CD4-positive, alpha-beta T cell treated with Interleukin-2 at 100 ng/mL for 4 hours (primary cell): ENCODE measurements at regions not wholly inside any gene's neighbourhood (a gene's known extent, or its start where the extent isn't known, plus 50 kb on each side); places are given as distances from the start of the nearest gene placed in this dataset.
"Not testable (repeated sequence)": the region's sequence is repeated elsewhere in the genome, so short reads cannot be mapped to it uniquely, and the experiment has no call there.

Experiments
- DNase-seq: peaks from one replicate; pipeline ENCODE4 v3.0.0-alpha.2; 2020; ENCODE audit warnings: low spot score

DNA sequence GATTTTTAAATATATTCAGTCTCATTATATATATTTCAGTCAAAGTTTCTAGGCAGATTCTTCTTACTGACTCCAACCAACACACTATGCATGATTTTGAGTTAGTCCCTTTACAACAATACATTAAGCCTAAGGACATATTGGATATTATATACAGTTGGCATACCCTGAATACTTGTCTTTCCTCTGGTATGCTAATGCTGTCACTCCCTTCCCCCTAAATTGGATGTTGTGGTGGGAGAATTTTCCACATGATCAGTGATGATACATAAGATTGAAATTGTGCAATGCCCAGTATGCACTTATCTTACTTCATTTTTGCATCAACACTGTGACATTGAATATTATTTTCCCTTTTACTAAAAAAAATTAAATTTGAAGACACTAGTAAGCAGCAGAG is 935.2 kb downstream of the PCDH7 start:
- no peak for DNase-seq

- no peak for DNase-seq
These were observed 937.8 kb downstream of the PCDH7 start for GRCh38 chr4:31657859-31658570.

DNA sequence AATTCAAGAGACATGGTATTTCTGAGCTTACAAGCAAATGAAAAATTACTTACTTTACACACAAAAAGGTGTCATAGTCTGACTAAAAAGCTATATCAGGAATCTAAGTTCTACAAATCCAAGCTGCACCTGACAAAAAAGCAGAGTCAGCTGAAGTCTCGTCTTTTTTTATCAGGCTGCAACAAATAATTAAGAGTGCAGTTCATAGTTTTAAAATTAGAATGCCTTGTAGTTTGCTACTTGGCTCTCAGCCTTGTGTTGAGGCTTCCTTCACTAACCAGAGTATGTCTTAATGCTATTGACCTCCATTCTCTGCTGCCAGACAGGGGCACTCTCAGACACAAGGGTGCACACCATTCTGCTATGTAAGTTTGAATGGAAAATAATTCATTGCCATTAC is 940.7 kb downstream of the PCDH7 start:
- DNase-seq = no peak

GRCh38 chr4:31662951-31663350 is 942.8 kb downstream of the PCDH7 start:
- no peak for DNase-seq

DNA sequence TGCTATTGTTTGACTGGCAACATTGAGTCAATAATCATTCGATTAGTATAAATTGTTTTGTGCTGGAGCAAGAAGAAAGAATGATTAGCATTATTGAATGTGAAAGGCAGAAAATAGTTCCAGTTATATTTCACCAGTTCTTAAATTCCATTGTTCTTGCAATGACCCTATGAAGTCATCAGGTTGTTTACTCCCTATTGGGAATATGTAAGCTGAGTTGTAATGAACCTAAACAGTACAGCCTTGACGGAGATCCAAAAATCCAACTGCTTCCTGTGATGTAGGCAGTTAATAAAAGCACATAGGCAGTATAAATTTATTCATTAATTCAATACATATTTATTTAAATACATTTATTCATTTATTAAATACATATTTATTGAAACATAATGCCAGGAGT is 947.5 kb downstream of the PCDH7 start:
- no peak for DNase-seq

- DNase-seq = no peak
These were observed 954.3 kb downstream of the PCDH7 start for GRCh38 chr4:31674313-31674947.

GRCh38 chr4:31678356-31678755 is 958.2 kb downstream of the PCDH7 start:
- DNase-seq = no peak

- DNase-seq = no peak
These were observed 962.6 kb downstream of the PCDH7 start for GRCh38 chr4:31682796-31683195.

DNA sequence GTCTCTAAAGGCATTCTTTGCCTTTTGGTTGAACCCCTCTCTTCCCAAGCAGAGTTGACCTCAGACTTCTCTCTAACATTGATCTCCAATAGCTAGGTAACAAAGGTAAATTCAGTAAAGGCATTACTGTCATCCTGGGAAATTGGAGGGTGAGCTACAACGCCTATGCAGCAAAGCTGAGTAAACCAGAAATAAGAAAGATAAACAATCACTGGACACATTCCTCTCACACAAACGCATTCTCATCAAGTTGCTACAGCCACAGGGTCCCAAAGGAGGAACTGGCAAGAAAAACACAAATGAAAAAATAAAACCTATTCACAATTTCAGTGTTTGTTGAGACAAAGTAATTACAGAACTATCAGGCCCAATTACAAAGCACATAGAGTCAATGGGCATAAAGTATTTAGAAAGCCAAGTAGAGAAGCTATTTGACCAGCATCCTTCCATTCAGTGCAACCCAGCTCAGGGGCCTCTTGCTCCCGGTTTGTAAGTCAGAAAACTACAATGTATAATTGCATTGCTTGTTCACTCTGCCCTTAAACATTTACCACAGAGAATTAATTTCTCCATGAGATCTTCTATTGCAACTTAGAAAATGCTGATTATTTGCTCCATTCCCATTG is 967.7 kb downstream of the PCDH7 start:
- no peak for DNase-seq

GRCh38 chr4:31692399-31692940 is 972.3 kb downstream of the PCDH7 start:
- no peak for DNase-seq

DNA sequence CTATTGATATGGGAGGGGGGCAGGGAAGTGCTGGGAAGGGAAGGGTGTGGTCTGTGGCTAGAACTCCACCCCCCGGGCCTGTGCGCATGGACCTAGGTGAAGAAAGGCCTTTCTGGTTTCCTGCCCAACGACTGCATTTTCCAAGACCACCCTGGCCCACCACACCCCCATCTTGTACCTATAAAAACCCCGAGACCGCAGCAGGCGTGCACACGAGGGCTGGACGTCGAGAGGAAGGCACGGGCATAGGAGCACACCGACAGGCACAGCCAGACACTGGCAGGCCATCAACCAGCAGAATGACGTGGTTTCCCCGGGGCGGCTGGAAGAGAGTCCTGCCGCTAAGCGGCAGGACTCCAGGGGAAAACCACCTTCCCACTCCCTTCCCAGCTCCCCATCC is 981.1 kb downstream of the PCDH7 start:
- no peak for DNase-seq

DNA sequence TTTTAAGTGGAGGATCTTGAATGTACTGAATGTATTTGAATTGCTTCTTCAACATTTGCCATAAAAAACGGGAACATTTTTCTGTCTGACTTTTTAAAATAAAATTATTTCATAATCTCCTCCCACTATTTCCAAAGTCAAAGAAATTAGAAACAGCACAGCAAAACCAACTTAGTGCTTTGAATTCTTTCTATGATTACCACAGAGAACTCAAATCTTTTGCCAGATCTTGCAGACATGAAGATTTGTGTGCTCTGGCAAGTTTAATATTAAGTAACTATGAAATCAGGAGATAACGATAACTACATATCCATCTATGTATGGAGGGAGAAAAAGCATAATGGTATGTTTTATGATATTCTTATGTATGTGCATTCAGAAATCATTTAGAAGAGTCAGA is 982.2 kb downstream of the PCDH7 start:
- DNase-seq = no peak

- DNase-seq = no peak
These were observed 994.1 kb downstream of the PCDH7 start for GRCh38 chr4:31714238-31714637.

DNA sequence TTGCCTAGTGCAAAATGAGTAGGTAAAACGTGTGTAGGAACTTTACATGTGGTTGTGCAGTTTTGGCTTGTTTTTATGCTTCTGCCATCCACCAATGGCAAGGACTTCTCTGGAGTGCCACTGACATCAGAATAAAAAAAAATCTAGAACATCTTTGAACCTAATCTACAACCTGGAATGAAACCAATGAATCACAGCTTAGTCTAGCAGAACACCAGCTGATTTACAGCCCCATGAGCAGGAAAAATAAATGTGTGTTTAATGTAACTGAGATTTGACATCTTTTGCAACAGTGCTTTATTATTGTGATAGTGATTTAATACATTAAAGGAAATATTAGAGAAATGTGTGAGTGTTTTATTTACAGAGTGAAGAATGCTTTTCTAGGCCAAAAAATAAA is 995.1 kb downstream of the PCDH7 start:
- DNase-seq = no peak

- no peak for DNase-seq
These were observed 1006.9 kb downstream of the PCDH7 start for GRCh38 chr4:31727030-31727429.

DNA sequence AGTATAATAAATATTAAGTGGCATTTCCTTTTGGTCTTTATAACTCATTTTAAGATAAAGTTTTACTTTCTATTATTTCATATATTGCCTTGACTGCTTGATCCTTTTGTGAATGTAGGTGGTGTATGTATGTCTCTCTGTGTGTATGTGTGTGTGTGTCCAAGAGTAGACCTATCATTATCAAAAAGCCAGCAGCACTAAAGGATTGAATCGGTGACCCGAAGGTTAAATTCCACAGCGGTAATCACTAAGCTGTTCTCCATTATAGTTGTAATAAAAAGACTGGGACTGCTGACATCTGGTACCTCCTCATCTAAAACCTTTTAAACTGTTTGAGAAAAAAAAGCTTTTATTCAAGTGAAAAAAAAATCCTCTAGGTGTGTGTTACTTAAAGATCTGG is 1014.8 kb downstream of the PCDH7 start:
- DNase-seq = no peak

- DNase-seq = no peak
These were observed 1017.2 kb downstream of the PCDH7 start for GRCh38 chr4:31737419-31737818.

DNA sequence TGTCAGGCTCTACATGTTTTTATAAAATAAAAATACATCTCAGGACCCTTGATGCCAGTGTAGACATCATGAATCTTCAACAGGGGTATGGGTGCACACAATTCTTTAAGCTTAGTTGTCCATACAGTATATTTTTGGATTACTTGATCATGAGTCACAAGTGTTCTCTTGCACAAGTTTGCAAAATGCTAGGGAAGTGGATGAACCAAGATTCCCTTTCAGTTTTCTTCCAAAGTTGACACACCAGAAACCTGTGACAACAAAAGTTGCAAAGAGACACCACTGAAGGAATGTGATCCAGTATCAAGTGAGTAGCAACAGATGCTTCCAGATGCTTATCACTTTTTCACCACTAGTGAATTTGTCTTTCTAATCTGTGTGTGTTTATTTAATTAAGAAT is 1021.2 kb downstream of the PCDH7 start:
- DNase-seq = no peak

- DNase-seq = no peak
These were observed 1028.2 kb downstream of the PCDH7 start for GRCh38 chr4:31748382-31748781.

GRCh38 chr4:31750581-31750980 is 1030.4 kb downstream of the PCDH7 start:
- not testable (repeated sequence) for DNase-seq

DNA sequence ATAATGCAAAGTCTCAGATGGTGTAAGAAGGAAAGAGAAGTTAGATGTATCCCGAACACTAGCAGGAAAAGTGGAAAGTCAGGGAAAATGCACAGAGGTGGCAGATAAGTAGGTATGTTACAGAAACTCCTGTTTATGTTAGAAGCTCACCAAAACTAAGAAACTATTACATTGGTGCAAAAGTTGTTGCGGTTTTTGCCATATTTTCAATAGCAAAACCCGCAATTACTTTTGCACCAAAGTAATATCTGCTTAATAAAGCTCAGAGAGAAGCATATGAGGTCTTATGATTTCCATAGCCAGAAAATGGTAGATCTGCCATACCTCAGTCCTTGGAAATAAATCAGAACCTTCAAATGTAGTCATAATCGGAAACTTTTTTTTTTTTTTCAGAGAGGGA is 1035.6 kb downstream of the PCDH7 start:
- DNase-seq = no peak

DNA sequence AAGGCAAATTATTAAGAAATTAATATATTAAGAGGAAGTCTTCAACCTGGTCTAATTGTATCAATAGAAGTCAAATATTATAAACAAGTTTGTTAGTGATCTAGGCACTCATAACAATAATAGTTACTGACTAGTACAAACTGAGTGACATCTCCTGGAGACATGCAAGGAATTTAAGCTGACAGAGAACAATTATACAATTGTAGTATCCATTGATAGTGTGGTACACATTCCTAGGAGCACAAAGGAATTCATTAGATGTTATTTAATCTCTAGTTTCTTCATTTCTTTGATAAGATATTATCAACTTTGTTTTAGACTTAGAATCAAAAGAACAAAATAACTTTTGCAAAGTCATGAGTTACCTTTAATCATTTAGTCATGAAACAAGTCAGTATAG is 1048.6 kb downstream of the PCDH7 start:
- no peak for DNase-seq

DNA sequence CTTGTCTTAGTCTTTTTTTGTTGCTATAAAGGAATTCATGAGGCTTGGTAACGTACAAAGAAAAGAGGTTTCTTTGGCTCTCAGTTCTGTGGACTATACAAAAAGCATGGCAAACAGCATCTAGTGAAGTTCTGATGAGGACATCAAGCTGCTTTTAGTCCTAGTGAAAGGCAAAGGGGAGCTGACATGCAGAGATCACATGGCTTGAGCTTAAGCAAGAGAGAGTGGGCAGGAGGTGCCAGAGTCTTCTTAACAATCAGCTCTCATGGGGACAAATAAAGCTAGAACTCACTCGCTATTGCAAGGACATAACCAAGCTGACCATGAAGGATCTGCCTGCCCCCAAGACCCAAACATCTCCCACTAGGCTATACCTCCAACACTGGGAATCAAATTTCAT is 1063.1 kb downstream of the PCDH7 start:
- no peak for DNase-seq
